Superior temporal gyrus (tissue), 1 donor: ENCODE measurements at regions not wholly inside any gene's neighbourhood (a gene's known extent, or its start where the extent isn't known, plus 50 kb on each side); places are given as distances from the start of the nearest gene placed in this dataset.
A peak's percentile ranks its signal among the peaks of the same experiment; 100 is the strongest.
"Not testable (repeated sequence)": the region's sequence is repeated elsewhere in the genome, so short reads cannot be mapped to it uniquely, and the experiment has no call there.

Experiments
- DNase-seq: peaks from one replicate; pipeline ENCODE4 v3.0.0-alpha.2; 2016; ENCODE audit errors: extremely low spot score

DNA sequence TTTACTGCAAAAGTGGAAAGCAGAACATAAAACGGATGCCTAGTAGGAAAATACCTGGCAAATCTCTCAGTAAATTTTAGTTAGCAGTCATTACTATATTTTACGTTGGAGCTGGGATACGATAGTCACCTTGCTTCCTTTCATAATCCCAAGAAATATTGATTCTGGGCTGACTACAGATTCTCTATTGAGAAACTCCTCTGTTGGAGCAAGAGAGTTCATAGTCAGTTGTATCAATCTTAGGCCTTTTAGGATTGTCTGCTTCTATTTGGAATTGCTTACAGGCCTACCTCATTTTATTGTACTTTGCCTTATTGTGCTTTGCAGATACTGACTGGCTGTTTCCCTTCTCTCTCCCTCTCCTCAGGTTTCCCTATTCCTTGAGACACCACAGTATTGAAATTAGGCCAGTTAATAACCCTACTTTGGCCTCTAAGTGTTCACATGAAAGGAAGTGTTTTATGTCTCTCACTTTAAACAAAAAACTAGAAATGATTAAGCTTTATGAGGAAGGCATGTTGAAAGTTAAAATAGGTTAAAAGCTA is 233.7 kb upstream of the TARS1 start:
- no peak for DNase-seq

DNA sequence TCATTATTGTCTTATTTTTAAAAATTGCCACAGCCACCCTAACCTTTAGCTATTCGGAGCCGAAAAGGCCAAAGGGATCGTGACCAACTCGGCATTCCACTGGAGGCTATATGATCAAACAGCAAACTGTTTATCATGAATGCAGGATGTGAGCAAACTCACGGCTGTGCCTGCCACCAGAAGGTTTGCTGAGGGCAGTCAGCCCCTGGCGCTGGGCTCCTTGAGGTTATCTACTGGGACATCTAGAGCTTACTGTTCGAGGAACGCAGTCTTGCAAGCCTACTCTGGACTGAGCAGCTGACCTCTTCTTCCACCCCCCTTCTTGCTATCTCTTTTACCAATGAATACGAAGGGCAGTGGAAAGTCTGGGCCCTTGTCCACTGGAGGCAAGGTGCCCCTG is 231.5 kb upstream of the TARS1 start:
- DNase-seq = no peak

GRCh38 chr5:33210221-33210620 is 230.5 kb upstream of the TARS1 start:
- DNase-seq = not testable (repeated sequence)

DNA sequence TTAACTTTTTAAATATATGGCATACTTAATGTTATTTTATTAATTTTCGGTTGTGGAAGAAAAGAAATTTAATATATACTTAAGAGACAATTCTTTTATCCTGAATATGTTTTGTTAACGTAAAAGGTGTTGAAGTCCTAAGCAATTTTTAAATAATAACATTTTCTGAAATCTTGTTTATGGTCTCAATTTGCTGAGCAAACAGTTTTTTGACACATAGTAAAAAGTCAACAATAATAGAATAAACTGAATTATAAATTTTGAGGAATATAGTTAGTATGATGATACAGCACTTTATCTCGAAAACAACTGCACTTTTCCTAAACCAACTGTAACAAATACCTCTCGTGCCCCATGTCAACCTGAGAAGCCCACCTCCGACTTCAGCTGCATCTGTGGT is 229.8 kb upstream of the TARS1 start:
- DNase-seq = no peak

- DNase-seq = no peak
Measured at GRCh38 chr5:33212439-33212838, 228.3 kb upstream of the TARS1 start.

DNA sequence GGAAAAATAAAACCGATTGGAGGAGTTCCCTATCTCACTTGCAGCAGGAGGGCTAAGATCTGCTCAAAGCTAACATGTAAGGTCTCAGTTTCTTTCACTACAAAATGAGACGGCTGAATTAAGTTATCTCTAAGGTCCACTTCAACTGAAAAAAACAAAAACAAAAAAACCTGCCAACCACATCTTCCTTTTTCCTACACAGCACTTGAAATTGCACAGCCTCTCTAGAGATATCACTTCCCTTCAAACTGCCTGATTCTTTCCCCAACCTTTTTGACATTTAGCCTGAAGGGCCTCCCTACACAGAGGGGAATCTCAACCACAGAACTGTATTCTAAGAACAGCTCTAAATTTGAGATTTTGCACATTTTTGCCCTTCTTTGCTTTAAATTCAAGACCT is 227.9 kb upstream of the TARS1 start:
- DNase-seq = no peak

DNA sequence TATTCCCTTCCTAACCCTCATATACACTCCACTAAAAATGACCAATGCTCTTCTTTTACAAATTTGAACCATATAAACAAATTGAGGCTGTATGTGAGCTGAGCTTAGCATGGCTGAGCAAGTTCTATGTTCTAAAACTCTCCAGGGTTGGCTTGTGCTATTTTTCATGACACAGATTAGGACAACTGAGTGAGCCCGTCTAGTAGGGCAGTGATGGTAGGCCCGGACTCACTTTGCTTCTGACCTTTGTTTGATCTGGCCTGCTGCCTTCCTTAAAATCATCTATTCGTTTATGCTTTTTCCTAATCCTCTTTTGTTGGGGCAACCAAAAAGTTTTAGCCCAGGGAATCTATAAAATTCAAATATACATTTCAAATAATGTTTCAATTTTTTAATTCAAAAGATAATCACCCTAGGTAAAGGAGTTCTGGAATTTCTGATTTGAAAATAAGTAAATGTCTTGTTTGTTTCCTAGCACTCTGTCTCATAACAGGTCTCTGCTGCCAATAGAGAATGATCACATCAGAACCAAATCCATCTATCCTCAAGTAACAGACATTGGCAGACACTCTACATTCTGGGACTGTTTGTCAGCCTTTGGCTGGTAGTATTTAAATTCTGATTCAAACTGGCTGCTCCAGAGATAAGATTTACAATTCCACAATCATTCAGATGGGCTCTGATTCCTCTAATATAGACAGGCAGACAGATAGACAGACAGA is 217.0 kb upstream of the TARS1 start:
- DNase-seq = no peak

DNA sequence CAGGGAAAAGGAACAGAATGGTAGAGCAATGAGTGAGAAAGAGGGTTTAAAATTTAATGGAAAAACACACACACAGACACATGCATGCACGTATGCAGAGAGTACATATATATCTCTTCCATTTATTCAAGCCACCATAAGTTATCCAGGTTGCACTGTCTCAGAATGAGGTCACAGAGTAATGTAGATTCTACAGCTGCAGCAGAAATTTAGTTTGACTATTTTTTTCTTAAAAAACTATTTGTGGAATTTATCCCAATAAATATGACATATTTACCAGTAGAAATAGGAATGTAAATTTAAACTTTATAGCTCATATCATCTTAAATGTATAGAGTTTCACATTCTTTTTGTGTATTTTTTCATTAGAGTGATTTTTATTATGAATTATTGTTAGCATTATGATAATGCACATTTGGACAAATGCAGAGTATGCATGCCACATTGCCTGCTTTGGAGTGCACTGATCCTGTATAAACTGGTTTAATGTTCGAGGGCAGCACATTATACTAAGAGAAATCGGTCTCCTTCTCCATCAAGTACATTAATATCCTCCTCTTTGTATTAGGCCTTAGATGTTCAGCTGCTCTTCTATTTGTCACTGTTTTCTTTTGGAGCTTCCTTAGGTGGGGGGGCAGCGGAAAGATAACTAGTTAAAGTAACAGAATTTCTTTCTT is 216.3 kb upstream of the TARS1 start:
- DNase-seq = no peak

DNA sequence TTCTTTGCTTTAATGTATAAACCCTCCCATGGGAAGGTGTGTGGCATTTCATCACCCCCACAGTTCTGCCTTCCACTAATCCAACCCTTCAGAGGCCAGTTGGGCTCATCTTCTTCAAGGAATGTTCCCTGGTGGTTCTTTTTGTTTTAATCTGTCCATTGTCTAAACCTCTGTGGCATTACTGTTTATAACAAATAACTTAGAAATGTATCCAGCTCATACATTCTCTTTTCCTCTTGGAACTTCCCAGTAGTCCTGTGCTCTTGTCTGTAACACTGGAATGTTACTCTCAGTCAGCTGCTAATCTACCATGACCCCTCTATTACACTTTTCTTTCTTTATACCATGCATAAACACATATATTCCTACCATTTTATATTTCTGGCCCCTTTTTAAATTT is 213.5 kb upstream of the TARS1 start:
- DNase-seq = no peak

GRCh38 chr5:33227746-33228145 is 213.0 kb upstream of the TARS1 start:
- no peak for DNase-seq

DNA sequence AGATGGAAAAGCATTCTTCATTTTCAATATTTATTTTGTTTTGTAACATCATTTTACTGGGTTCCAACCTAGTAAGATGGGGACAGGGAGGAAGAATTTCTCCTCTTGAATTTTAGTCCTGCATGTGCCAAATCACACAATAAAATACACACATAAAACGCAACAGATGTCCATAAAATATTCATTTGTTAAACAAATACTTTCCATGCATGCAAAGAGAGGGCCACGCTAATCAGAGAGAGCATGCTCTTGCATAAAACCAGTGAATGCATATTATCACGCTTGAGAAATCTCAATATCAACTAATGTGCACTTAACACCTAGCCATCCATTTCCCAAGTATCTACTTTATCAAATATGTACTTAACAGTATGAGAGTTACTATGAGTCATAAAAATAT is 212.6 kb upstream of the TARS1 start:
- DNase-seq = no peak

DNA sequence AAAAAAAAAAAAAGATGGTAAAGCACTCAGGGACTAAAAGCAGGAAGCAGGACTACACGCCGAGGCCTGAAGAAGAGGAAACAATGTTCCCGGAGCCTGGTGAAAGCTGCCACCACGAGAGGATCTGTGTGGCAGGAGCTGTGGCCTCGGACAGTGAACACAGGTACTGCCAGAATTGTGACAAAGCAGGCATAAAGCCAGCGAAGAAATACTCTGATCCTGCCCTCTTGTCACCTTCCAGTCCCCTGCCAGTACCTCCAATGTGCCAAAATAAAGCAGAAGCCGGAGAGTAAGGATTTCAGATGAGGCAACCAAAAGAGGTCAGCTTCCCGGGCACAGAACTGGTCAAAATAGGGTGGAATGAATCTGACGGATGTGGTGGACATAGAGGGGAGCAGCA is 211.5 kb upstream of the TARS1 start:
- no peak for DNase-seq

DNA sequence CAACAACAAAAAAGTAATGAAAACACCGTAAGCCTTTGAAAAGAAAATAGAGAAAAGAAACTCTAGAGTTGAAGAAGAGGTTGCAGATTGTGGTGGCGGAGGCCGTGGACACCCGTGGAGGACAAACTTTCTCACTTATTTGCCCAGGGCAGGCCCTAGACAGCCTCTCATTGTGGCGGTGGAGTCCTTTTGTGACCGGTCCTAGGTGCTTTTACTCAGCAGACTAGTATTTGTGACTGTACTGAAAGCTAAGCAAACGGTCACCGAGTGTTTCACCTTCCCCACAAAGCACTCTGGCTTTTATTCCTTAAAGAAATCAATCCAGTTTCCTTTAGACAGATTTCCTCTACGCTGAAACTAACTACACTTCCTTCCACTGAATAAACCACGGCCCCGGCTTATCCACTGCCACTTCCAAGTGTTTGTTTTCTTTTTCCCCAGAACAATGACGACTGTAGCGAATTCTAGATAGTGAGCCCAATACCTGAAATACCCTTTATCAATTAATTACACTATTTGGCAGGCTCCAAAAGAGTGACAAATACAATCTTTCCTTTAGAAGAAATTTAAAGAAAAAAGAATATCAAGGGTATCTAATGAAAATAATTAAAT is 210.2 kb upstream of the TARS1 start:
- DNase-seq = no peak

DNA sequence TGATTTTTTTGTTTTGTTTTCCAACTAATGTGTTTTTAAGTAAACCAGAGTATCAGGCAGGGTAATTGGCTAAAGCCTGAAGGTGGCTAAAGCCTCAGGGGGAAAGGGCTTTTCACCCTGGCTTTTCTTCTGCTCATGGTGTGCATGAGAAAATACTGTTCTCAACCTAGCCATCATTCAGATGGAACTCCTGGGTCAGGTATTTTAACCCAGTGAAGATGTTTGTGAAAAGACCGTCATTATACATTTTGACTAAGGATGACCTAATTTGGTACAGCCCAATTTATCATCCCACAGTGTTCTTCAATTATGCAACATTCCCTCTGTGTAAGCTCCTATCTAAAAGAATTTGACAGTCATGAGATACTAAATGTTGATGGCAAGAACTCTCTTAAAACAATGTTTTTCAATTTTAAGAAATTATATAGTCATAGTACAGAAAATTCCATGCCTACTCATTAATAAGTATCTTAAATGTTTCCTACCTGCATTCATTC is 209.5 kb upstream of the TARS1 start:
- DNase-seq = no peak

GRCh38 chr5:33231935-33232334 is 208.8 kb upstream of the TARS1 start:
- no peak for DNase-seq

DNA sequence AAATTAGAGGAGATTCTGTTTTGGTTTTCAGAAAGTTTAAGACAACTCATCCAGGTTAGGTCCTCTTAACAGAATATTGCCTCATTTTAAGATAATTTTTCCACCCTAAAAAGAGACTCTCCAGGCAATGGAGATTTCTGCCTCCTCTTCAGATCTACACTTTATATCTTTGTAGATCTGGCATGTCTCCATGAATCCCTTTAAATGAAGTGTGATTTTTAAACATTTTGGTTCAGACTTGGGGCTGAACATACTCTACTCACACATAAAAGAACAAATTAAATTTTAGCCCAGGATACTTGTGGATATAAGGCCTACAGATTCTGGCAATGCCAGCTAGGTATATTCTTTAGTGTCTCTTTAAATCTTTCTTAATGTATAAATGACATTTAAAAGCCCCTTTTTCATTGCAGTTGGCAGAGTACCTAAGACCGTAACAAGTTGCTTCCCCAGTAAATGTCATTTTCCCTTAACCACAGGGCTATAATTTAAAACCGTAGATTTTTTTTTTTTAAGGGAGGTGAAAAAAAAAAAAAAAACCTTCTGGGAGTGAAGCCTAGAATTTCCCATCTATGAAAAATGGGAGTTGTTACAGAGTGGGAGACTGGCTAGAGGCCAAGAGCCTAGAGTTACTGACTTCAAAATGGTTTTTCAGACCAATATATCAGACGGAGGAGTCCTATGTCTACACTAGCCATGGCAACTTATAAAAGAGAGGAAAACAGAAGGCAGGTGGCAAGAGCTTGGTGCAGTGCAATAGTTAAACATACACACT is 207.8 kb upstream of the TARS1 start:
- DNase-seq = peak; percentile 27

DNA sequence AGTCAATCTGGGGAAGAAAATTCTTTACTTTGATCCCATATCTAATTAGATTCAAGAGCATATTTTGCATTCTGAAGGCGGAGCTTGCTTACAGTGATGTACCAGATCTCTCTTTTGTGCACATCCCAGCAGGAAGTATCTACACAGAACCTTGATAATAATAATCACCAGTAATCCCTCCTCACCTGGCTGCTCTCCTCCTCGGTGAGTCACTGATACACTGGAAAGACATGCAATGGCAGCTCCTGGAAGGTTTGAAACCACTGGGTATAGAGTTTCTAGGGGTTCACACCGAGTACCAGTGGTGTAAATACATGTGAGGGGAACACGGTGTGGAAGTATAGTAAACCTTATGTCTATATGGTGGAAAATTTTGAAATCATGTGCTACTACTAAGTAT is 205.5 kb upstream of the TARS1 start:
- no peak for DNase-seq

DNA sequence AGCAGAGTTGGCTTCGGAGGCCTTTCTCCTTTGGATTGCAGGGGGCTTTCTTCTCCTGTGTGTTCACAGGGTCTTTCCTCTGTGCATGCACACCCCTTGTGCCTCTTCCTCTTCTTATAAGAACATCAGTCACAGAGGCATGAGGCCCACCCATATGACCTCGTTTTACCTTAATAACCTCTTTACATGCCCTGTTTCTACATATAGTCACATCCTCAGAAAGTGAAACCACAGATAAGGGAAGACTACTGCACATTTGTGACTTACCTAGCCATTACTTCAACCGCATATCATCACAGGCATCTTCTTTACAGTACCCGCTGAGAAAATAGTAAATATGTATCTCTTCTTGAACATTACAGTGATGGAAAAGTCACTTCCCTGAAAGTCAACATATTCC is 204.9 kb upstream of the TARS1 start:
- no peak for DNase-seq

GRCh38 chr5:33237471-33237870 is 203.3 kb upstream of the TARS1 start:
- DNase-seq = no peak

DNA sequence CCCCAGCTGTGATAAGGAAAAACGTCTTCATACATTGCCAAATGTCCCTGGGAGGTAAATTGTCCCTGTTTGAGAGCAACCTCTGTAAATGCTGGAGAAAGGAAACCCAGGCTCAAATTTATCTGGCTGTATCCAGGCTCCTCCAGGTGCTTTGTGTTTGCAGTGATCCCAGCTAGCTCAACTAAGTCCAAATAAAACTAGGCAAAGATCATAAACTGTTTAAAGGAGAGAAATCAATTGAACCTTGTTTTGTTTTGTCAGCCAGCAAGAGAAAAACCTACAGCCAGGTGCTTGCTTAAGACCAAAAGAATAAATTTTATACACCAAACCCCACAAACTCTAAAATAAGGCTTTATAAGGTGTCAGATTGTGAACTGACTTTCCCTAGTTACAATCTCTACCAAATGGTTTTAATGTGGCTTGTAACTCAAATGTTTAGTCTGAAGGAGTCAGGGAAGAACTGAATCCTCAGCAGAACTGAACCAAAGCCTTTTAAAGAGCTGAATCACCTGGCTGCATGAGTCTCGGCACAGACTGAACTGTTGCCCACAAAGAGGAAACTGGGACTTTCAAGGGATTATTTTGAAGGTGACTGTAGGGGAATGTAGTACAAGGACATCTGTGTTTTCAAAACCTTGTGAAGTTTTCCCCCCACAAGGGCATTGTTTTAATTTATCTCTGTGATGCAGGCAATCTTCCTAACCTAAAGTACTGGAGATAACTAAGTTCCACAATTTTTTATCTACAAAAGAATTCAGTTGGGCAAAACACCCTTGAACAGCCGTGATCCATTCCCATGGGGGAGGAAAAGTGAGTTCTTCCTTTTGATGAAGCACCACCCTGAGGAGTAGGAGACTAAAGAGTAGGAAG is 201.7 kb upstream of the TARS1 start:
- DNase-seq = no peak

- DNase-seq = no peak
Measured at GRCh38 chr5:33240558-33240957, 200.2 kb upstream of the TARS1 start.
